NT2/D1 (cell line): ENCODE measurements at regions not wholly inside any gene's neighbourhood (a gene's known extent, or its start where the extent isn't known, plus 50 kb on each side); places are given as distances from the start of the nearest gene placed in this dataset.

Source experiments
- SUZ12 ChIP-seq: IDR thresholded peaks from 2 replicates; pipeline ENCODE4 v1.6.1; 2011; ENCODE audit not compliant: insufficient read length, insufficient read depth; ENCODE audit errors: extremely low read depth
- YY1 ChIP-seq: IDR thresholded peaks from 2 replicates; pipeline ENCODE4 v1.6.1; 2011; ENCODE audit not compliant: insufficient read length, insufficient read depth

DNA sequence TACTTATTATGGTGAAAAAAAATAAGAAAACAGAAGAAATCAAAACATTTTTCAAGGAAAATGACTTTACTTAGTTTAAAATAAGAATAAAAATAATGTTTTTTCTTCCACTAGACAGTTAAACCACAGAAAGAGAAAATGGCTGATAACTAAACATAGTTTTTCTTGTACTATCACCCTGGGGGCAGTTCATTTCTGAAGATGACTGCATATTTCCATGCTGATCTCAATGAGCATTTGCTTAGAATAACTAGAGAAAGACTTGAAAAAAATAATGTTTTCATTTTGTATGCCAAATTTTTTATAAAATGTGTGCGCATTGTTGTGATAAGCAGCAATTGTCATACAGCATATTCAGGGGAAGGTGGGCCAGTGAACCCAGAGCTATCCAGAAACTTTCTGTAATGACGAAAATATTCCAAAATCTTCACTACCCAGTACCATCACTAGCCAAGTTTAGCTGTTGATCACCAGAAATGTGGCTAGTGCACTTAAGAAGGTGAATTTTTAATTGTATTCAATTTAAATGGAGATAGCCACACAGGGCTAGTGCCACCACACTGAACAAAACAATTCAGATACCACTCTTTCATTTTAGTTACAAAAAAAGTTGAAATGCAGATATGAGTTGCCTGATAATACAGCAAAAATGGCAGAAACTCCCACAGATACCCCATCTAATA is 513.4 kb upstream of the NETO1 start:
- no peak for TF ChIP-seq SUZ12
- TF ChIP-seq YY1 = no peak
